NAMALWA (cell line): ENCODE measurements at regions not wholly inside any gene's neighbourhood (a gene's known extent, or its start where the extent isn't known, plus 50 kb on each side); places are given as distances from the start of the nearest gene placed in this dataset.
"Not testable (repeated sequence)": the region's sequence is repeated elsewhere in the genome, so short reads cannot be mapped to it uniquely, and the experiment has no call there.

Experiments used
- DNase-seq: peaks from one replicate; pipeline ENCODE4 v3.0.0-alpha.2; 2015; ENCODE audit warnings: low spot score

DNA sequence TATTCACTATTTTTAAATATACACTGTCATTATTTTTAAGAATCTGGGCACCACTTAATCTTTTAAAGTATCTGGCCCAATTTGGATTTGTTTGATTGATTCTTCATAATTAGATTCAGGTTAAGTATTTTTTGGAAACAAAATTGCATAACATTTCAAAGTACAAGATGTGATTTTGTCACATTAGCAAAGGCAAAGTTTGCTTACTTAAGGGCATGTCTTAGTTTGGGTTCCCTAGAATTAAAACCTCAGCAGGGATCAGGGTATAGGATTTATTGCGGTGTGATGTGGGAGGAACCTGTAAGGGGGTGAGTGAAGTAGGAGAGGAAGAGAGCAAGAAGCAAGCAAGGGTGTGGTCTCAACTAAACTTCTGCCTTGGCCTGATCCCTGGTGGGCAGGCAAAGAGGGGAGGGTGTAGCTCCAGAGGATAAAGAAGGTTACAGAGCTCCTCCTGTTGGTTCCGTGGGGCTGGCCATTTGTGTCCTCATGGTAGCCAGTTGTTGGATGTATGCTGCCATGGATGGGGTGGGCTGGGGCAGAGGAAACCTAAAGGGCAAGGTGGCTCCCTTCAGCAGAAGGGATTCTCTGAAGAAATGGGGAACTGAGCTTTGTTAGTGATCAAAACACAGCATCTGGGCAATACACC is 668.7 kb upstream of the SLC35B3 start:
- no peak for DNase-seq

DNA sequence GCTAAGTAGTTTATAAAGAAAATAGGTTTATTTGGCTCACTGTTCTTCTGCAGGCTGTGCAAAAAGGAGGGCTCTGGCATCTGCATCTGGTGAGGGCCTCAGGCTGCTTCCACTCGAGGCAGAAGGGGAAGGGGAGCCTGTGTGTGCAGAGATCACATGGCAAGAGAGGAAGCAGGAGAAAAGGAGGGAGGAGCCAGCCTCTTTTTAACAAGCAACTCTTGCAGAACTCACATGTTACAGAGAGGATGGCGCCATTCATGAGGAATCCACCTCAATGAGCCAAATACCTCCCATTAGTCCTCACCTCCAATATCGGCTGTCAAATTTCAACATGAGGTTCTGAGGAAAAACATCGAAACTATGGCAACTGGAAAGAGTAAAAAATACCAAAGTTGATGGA is 666.6 kb upstream of the SLC35B3 start:
- no peak for DNase-seq

DNA sequence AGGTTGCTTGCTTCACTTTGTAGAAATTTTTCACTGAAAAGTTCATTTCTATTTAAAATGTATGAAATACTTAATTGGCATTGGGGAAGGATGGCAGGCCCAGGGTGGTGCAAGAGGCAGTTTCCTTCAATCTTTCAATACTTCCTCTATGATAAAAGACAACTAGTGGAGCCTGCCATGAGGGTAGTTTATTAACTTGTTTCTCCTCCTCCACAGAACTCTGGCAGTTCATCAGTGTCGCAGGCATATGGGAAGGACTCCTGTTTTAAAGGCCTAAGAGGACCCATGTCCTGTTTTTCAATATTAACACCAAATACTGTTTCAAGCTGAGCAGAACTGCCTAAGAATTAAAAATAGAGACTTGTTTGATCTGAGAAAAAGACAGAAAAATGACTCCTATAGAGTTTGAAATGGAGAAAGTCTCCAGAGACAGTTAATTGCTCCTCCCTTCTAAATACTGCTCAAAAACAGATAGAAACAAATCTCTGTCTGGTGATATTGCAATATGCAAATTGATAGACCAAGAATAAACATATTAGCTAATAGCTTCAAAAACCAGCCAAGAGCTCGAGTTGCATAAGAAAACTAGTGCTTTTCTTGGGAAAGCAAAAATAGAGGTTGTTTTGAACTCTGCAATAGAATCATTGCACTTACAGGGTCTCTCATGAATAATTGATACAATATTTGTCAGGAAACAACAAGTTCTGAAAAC is 665.7 kb upstream of the SLC35B3 start:
- no peak for DNase-seq

DNA sequence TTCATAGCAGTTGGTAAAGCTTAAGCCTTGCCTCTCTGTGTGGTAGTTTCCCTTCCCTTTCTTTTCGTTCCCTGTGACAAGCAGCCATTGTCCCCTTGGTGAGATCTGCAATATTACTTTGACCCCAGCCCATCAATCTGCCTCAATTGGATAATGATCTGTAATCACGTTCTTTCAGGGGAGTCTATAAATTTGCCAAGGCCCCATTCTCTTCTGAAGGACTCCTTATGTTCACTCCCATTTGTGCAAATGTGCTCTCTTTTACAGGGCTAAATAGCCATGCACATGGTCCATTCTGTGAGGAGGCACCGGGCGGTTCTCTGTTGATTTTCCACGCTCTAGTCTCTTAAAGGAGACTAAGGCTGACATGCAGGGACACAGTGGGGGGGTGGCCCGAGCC is 660.4 kb upstream of the SLC35B3 start:
- no peak for DNase-seq

DNA sequence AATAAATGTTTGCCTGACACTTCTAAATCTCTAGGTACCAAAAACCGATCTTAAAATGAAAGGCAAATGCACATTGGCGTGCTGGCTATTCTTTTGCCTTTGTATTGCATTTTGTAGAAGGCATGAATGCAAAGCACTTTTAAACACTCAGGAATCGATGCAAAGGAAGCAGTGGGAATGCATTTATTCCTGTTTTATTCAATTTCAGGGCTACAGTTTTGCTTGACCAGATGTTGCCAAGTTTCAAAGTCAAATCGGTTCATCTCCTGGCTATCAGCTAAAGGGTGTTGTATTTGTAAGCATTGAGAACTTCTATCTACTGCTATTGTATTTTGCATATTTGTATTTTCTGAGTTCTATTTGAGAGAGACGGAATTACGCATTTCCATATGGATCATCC is 659.8 kb upstream of the SLC35B3 start:
- DNase-seq = no peak

DNA sequence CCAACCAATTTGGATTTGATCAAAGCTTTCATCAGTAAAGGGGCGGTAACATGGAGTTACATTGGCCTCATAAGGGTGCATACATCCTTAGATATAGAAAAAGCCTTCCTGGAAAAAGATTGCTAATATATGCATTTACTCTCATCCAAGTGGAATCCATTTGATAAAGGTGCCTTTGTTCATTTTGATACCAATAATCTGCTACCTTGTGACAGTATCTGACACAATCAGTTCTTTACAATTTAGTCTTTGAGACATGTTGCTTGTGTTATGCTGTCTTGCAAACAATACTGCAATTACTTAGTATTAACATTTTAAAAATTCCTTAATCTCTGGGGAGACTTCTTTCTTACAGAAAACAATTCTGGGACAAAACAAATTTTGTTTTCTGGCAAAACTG is 654.4 kb upstream of the SLC35B3 start:
- no peak for DNase-seq

DNA sequence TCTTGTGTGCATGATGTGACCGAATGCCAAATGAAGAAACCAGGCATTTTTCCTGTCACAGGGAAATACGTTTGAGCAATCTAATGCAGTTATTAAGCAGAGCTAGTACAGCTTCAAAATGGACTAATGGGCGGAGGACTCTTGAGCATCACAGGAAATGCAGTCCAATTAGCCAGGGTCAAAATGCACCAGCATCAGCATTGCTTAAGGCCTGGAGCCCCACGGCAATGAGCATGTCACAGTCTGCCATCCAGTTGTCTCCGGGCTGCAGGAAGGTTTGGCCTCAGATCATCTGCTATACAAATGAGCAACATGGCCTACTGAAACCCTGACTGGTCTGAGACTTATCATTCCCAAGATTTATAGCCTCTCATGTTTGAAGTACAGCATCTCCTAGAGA is 652.1 kb upstream of the SLC35B3 start:
- DNase-seq = no peak

DNA sequence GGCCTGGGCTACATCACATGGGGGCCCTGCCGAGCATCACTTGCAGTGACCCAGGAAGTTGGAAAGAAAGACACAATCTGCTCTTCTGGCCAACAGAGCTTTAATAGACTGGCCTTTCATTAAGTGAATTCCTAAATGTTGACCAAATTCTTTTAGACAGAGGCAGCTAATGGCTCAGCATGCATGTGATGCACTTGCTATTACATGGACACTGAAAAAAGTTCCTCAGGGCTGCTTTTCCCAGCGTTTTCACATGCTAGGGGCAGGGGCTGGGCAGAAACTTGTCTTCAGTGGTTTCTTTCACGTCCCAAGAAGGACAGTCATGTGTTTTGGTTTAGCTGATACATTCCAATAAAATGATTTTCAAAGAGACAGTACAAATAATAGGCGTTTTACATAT is 651.0 kb upstream of the SLC35B3 start:
- DNase-seq = no peak

DNA sequence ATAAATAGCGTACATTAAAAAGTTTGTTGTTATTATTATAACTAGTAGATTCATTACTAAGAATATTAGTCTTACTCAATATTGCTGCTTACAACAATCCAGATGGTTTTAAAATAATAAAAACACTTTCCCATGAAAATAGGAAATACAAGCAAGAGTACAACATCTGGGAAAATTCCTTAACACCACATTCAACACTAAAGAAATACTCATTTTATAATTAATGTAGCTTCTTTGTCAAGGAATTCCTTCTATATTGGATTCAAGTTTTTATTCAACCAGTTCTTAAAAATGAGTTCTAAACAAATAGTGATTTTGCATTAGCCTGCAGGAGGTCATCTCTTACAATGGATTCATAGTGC is 650.3 kb upstream of the SLC35B3 start:
- DNase-seq = no peak

DNA sequence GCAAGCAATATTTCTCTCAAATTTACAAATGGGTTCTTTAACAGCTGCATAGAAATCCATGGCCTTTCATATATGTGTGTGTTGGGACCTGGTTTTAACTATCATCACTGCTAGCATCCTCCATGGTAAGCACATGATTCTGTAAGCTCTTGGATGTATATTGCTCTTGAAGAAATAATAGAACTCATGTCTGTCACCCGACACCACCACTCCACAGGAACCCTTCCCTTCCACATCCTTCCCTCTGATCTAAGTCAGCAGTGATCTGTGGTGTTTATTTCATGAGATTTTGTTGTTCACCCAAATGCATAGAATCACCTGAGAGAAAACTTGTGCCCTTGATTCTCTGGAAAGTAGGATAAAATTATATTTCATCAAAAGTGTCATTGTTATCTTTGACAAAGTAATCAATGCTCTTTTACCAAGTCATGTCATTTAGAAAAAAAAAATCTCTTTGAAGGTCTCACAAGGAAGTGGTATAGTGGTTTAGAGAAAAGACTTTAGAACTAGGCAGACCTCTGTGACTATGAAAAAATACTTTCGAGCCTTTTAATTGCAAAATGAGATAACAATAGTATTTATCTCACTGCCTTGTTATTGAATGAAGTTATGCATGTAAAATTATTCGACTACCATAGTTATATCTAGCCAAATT is 649.8 kb upstream of the SLC35B3 start:
- no peak for DNase-seq

DNA sequence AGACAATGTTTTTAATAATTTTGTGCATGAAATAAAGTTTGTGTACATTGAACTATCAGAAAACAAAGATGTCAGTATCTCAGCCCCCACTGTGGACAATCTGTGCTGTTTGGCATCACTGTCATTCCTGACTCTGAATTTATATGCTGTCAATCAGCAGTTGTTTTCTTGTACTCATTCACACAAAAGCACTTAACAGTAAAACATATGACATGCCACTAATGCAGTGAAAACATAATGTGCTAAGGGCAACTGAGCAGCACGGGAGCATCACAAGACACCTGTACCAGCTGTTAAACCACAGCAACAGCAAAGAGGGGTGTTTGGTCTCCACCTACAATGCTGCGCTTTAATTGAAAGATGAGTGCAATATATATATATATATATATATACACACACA is 647.8 kb upstream of the SLC35B3 start:
- DNase-seq = no peak

DNA sequence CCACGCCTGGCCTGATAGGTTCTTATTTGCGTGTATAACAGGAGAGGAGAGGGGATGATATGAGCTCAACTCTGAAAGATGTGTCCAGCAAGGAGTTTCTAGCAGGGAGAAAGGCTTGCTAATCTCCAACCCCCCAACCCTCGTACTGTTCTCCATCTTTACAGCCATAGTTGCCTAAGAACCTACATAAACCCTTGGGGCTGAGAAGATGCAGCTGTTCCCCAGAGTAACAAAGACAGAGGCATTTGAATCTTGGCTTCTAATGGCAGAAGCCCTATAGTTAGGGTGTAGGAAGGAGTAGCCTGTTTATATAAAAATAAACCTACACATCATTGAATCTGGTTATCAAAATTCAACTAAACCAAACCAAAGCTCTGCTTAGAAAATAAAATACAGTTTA is 631.4 kb upstream of the SLC35B3 start:
- no peak for DNase-seq

DNA sequence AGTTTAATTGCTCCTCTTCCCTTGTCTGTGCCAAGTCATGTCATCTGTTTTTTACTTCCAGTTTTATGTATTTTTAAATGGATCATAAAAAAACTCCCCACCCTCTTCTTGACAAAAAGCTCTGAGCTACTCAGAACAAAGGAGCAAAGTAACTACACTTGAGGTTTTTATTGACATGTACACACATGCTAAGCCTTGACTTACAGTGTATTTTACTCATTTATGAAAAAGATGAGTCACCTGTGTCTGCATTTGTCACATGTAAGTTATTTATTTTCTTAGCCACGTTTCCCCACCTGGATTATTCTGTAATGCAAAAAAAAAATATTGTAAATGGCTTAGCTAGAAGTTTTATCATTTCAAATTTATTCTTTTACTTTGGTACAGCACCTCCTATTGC is 628.8 kb upstream of the SLC35B3 start:
- no peak for DNase-seq

DNA sequence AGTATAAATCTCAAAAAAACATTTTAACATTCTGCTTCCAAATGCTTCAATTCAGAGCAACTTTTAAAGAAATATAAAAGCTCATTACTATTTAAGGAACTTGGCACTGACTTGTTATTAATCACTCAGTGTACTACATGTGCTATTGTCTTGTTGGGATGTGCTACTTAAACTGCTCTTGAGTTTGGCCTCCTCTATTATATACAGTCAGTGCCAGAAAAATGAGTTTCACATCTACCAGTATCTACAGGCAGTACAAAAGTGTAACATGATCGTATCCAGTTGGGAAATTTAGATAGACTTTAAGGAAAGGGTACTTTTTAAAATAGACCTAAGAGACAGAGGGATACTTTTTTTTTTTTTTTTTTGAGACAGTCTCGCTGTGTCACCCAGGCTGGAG is 627.3 kb upstream of the SLC35B3 start:
- no peak for DNase-seq

DNA sequence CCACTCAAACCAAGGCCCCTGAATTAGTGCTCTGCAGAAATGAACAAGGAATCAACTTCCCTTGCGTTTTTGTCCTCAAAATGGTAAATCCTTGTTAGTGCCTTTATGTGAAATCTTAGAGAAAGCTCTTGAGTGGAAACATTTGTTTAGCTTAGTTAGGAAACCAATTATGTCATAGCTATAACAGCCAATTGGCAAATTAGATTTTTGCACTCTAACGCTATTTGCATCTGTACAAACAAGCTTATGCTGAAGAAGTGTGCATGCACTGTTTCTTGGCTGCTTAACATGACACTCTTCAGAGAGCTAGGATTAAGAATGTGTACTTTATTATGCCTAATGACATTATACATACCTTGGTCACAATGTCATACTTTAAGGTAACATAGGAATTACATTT is 622.6 kb upstream of the SLC35B3 start:
- DNase-seq = no peak

DNA sequence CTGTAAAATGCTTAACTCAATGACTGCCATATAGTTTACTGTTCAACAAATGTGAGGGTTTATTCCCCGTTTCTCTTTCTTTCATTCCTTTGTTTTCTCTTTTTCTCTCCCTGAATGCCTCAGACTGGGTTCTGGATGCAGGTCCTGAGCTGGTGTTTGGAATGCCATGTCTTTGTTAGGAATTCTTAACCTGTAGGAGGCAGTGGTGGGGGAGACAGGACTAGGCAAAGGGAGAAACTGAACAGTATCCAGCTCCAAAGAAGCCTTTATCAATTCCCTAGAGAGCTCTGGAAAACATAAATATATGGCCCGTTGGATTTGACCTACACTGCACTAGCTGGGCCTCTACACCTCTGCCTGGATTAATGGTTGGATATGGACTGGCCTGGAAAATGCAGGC is 621.2 kb upstream of the SLC35B3 start:
- no peak for DNase-seq

DNA sequence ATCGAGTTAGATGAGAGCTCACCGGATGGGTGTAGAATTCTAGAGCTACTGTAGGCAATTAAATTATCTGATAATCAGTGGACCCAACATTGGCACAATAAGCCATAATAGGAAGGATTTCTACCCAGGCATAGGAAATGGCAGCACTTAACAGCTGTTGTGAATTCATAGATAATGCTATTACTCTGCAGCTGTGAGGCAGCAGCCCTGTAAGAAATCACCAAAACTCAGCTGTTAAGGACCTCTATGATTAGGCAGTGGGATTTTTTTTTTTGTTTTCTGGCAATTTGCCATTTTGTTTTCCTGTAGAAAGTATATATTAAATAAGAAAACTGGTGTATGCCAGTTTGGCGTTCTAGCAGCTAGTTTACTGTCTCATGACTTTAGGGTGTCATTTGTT is 609.1 kb upstream of the SLC35B3 start:
- no peak for DNase-seq

DNA sequence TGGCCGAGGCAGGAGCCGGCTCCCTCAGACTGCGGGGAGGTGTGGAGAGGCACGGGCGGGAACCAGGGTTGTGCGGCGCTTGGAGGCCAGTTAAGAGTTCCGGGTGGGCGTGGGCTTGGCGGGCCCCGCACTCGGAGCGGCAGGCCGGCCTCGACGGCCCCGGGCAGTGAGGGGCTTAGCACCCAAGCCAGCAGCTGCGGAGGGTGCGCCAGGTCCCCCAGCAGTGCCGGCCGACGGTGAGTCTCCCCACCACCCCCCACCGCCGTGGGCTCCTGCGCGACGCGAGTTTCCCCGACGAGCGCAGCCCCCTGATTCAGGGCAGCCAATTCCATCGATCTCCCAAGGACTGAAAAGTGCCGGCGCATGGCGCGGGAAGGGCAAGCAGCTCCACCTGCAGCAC is 605.4 kb upstream of the SLC35B3 start:
- DNase-seq = no peak

DNA sequence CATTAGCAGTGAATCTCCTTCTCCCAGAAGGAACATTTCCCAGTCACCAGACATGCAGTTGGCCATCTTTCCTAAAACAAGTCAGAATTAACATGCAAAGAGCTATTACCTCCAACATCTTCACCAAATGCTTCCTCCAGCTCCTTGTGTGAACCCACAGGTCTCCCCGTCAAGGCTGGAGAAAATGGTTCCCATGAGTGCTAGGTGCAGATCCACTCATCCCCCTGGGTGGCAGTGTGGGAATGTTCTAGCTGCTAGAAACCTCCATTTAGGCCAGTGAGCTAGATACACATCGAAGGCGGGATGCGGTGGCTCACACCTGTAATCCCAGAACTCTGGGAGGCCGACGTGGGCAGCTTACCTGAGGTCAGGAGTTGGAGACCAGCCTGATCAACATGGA is 603.9 kb upstream of the SLC35B3 start:
- no peak for DNase-seq

DNA sequence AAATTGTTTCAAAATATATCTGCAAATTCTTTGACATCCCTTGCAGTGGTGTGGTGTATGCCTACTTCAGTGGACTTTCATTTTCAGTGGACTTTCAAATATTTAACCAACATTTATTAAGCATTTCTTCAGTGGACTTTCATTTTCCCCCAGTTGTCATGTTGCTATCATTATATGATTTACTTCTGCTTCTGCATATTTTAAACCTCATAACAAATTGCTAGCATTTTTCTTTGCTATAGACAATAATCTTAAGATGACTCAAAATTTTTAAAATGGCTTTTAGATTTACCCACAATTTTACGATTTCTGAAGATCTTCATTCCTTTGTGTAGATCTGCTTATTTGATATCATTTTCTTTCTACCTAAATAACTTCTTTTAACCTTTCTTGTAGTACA is 592.7 kb upstream of the SLC35B3 start:
- DNase-seq = no peak

DNA sequence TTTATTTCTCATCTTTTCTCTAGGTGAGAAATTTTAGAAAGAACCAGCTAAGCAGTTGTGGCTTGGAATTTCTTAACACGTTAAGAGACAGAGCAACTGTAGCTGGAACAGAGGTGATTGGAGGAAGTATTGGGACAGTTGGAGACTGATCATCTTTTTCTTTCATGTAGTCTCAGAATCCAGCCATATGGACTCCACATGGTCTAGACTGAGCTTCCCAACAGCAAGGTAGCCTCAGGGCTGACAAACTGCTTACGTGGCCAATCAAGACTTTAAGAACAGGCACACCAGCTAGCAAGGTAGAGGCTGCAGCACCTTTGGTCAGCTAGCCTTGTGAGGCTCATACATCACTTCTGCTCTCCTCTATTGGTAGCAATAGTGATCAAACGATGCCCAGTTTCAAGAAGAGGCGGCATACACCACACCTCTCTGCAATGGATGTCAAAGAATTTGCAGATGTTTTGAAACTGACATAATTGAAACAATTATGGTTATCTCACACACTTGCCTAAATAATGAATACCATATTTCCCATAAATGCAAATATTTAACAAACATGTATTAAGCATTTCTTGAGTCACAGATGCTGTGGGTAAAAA is 590.5 kb upstream of the SLC35B3 start:
- DNase-seq = no peak

DNA sequence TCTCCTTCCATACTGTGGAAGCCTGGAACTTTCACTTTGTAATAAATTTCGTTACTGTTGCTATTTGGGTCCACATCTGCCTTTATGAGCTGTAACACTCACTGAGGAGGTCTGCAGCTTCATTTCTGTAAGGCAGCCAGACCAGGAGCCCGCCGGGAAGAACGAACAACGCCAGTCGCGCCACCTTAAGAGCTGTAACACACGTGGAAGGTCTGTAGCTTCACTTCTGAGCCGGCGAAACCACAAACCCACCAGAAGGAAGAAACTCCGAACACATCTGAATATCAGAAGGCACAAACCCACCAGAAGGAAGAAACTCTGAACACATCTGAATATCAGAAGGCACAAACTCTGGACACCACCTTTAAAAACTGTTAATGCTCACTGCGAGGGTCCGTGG is 589.9 kb upstream of the SLC35B3 start:
- no peak for DNase-seq

DNA sequence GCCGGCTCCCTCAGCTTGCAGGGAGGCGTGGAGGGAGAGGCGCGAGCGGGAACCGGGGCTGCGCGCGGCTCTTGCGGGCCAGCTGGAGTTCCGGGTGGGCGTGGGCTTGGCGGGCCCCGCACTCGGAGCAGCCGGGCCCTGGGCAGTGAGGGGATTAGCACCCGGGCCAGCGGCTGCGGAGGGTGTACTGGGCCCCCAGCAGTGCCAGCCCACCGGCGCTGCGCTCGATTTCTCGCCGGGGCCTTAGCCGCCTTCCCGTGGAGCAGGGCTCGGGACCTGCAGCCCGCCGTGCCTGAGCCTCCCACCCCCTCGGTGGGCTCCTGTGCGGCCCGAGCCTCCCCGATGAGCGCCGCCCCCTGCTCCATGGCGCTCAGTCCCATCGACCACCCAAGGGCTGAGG is 588.9 kb upstream of the SLC35B3 start:
- DNase-seq = not testable (repeated sequence)
